GM21526 (cell line): ENCODE measurements at regions not wholly inside any gene's neighbourhood (a gene's known extent, or its start where the extent isn't known, plus 50 kb on each side); places are given as distances from the start of the nearest gene placed in this dataset.

Experiments
- ATAC-seq: cut with Tn5 transposase; IDR thresholded peaks from one replicate; pipeline ENCODE4 v1.9.1; 2021; ENCODE audit warnings: moderate library complexity; ENCODE audit not compliant: unreplicated experiment, low FRiP score

DNA sequence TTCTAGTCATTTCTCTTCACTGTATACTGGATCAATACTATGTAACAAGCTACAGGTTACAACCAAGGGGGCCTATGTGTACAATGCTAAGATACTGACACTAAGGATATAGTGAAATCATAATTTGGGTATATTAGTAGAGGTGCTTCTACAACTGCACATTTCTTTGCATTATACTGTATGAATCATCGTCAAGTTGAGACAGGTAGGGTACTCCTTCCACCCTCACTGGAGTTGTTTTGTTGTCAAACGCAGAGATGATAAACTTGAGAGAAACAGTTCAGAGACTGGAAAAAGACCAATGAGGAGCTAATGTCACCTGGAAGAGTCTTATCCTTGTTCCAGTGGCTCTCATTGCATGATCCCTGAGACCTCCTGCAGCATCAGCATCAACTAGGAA is 208.2 kb upstream of the PRPS1L1 start:
- no peak for ATAC-seq

DNA sequence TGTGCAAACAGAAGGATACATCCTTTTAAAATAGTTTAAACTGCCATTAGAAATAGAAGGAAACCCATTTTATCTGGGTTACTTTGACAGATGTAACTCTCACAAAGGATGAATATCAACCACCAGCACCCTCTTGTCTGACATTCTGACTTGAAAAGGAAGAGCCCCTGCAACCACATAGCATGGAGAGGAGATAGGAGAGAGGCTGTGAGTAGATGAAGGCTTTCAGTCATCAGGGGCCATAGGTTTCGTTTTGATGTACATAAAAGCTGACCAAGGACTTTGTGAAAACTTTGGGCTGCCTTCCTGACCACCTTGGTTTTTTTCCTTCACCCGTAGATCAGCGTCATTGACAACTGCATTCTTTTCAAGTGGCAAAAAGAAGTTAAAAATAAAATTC is 211.6 kb upstream of the PRPS1L1 start:
- ATAC-seq: no peak

DNA sequence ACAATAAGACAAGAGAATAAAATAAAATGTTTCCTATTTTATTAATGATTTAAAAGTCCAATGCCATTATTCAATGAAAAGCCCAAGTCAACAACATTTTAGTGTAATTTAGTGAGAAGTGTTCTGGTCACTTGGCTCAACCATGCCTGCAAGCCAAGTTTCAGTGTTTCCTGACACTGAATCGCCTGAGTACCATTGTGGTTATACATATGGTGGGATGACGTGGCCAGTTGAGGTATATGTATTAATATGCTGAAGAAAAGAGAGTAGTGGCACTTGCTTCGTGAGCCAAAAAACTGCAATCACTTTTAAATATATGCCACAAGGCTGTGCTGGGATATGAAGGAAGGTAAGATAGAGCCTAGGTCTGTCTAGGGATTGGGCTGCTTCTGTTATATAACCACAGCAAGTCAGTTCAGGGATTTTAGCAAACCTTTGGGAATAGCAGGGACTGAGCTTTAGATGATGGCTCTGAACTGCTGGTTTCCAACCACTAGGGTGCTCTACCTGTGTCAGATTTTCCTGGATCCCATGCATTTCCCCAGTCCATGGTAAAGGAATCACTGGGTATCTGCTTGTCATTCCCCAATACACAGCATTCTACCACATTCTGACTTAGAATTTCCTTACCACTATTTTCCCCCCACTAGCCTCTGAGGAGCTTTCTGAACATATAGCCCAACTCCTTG is 214.0 kb upstream of the PRPS1L1 start:
- no peak for ATAC-seq

DNA sequence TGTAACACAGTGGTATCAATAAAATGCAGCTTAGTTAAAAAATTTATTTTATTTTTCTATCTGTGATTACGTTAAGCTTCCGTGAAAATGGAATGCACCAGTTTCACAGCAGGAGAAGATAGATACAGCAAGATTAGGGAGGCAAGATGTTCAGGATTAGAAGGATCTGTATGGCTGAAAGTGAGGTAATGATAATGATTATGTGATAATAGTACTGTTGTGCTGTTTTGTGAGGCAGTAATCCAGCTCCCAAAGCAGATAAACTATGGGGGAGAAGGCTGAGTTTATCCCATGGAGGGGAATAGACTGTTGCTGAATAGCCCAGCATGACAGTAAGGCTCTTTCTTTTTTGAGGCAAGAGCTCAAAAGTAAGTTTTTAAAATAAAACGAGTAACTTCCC is 216.1 kb upstream of the PRPS1L1 start:
- no peak for ATAC-seq

DNA sequence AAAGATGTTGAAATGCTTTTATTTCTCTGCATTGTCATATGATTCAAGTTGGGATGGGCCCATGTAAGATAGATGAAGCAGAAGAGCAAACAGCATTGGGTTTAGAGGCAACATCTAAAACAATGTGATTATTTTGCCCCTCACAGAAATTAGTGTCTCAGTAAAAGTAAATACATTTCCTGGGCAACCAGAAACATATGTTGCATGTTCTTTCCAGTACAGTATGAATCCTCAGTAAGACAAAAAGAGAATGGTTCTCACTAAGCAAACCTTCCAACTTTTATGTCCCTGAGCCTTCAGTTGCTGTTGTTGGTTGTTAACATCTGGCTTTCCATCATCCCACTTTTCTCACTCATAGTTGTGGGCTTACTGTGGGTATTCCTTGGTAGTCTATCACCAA is 222.5 kb upstream of the PRPS1L1 start:
- ATAC-seq: no peak

DNA sequence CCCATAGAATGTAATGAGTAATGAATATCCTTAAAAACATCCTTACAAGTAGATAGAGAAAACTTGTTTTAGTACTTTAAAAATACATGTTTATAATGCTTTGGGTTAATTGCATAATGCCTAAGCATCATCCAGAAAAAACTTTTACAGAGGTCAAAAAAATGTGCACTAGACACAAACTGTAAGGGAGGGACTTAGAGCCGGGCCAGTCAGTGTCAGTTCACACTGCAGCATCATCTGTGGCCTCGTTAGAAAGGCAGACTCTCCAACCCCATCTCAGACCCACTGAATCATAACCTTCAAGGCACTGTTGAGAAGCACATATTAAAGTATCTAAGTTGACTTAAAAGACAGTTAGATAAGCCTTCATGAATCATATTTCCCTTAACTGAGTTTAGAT is 230.1 kb upstream of the PRPS1L1 start:
- ATAC-seq: no peak

DNA sequence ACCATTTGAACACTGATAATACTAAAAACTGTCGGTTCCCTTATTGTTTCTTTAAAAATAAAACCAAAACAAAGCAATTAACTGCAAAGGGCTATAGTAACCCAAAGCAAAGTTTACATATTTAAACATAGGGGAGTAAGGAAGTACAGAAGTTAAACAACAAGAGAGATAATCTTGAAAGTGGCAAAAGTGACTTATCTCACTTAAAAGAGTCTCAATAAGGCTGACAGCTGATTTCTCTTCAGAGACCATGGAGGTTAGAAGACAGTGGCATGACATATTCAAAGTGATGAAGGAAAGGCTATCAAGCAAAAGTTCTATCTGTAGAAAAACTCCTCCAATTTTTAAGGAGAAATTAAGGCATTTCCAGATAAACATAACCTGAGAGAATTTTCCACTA is 233.5 kb upstream of the HDAC9 start:
- ATAC-seq: no peak

DNA sequence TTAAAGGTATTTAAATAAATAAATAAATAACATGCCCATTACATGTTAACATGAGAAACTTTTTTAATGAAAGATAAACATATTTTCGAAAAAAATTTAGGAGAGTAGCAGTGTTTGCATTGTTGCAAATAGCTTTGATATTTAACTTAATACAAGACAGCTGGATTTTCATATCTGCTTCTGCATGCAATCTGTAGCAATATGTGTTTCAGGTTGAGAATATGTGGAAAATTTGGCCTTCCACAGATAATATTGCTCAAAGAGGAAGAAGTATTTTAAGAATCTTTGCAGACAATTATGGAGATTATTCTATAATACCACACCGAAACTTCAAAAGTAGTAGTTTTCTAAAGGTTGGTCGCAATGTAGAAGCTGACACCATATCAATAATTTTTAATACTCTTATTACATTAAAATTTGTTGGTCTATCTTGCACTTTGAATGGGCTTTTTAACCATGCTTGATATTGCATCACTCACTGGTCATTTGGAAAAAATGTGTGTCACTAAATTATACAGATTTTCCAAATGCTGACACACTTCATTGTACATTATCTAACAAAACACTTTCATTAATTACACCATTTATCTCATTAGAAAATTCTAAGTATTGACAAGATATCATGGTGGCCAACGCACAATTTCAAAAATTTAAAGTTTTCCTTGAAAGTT is 229.8 kb upstream of the HDAC9 start:
- no peak for ATAC-seq

DNA sequence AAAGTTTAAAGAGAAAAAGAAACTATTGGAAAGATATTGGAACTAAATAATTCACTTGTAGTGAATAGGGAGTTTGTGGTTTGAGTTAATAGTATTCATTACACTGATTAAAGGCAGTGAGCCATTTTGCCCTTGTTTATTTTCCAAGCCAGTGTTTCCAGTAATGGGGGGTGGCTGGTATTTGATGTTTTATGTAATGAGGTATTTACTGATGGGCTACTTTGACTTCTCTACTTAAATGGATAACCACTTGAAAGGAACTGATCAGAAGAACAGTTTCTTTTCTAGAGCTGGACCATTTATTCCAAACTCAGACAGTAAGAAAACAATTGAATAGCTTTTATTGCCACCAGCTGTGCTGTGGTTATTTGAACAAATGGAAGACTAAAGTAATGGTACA is 227.0 kb upstream of the HDAC9 start:
- no peak for ATAC-seq

DNA sequence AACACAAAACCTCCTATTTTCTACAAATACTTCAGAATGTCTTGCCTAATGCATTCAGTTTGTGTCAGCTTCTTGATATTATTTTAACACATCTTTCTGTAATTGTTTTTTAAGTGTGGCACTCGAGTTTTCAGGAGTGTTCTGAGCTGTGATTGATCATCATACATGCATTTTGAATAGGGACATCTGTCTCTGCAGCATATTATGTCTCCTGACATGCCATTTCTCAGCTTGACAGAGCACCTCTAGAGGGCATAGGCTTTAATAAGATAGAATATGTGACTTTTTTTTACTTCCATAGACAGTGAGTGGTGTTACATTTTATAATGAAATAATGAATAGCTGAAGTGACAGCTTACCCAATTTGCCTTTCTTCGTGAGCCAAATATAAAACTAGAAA is 219.2 kb upstream of the HDAC9 start:
- ATAC-seq: no peak

DNA sequence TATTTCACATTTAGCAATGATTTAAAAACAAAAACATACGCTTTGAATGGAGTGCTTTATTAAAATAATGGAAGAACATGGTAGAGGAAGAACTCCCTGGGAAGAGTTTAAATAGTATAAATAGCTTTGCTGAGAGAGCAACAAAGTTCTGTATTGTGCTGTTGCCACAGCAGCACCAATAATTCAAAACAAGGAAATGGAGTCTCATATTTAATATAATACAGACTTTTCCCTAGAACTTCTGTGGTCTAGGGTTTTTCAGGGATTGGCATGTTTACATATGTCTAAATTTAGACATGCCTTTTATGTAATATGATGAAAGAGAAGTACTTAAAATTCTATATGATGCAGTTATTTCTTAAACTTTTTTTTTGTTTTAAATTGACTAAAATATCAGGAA is 217.2 kb upstream of the HDAC9 start:
- no peak for ATAC-seq

DNA sequence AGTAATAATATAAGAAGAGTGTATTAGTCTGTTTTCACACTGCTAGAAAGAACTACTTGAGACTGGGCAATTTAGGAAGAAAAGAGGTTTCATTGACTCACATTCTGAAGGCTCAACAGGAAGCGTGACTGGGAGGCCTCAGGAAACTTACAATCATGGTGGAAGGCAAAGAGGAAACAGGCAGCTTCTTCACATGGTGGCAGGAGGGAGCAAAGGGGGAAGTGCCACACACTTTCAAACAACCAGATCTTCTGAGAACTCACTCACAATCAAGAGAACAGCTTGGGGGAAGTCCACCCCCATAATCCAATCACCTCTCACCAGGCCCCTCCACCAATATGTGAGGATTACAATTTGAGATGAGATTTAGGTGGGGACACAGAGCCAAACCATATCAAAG is 212.5 kb upstream of the HDAC9 start:
- no peak for ATAC-seq

DNA sequence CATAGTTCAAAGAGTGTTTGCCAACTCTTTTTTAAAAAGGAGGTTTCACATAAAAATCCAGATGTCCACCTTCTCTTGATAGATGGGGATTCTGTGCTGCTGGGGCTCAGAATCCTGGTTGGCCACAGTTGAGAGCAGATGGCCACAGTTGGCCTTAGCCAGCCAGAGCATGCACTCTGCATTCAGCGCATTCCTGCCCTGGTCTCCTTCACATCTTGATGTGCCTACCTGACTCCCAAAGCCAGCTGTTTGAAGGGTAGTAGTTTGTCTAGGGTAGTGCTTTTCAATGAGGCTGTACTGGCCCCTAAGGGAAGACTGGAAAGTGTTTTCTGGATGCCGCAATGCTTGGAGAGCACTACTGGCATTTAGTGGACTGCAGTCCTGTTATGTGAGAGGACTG is 208.1 kb upstream of the HDAC9 start:
- no peak for ATAC-seq

DNA sequence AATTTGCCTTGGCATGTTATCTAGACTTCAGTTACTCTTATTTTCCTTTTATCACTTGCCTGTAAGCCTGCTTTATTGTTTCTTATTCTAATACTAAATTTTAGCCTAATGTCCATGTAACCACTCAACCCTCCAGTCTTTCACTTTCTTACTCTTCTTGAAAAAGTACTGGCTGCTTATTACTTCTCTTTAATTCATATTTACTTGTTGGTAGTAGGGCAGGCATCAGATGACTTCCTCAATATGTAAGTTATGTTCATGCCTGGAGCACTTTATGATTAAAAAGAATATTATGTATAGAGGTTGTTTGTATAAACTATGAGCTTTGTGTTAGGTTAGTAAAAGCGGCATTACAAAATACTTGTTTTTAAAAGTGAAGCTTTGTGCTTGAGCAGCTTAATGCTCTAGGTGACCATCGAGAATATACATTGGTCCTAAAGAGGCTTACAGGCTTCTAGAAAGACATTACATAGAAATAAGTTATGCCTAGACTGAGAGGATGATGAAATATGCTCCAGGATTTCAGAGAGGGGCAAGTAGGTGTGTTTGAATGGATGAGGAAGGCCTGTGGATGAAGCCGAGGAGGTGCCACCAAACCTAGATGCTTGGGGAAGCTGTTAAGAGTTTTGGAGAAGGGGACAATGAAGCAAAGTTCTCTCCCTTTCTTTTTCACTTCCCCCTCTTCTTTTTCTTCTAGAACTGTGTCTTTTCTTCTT is 207.1 kb upstream of the HDAC9 start:
- ATAC-seq: no peak

DNA sequence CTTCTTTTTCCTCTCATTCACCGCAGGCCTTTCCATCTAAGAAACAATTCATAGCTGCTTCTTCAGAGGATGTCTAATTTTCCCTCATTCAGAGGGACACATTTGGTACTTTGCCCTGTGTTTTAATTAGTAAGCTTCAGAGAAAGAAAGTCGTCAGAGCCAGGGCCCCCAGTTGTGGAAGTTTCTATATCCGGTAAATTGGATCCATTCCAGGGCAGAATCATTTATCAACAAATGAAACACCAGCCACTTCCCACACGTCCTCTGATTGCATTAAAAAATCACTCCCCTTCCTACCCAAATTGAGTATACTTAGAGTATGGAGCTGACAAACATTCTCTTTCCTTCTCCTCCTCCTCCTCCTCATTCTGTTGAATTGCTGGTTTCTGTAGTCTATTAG is 205.8 kb upstream of the HDAC9 start:
- no peak for ATAC-seq

DNA sequence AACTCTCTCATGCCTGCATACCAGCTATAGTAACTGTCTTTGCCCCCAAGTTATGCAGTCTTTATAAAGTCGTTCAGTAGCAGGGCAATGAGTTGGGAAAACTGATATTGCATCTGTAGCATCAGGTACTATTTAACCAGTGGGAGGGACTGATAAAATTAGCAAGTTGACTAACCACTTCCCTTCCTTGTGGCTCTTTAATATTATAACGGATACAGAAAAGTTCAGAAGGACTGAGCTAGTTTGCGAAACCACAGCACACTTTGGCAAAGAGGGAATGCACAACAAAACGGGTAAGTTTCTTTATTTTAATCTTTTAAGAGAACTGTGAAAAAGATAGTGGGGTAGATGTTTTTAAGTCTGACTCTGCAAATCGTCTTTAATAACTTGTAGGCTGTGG is 205.3 kb upstream of the HDAC9 start:
- ATAC-seq: no peak

DNA sequence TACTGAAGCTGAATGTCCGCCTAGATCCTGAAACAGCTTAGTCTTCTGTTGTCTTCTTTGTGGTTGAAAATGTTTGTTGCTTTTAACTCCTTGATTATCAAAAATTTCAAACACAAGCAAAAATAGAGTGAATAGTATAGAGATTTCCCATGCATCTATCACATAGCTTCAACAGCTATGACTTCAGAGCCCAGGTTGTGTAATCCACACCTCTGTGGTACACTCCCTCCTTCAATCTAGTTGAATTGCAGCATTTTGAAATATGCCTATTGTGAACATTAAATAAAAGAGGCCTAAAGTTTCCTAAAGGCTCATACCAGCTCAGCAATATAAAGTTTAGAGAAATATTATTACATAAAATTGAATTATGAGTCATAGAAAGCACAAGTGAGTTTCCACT is 204.7 kb upstream of the HDAC9 start:
- no peak for ATAC-seq

DNA sequence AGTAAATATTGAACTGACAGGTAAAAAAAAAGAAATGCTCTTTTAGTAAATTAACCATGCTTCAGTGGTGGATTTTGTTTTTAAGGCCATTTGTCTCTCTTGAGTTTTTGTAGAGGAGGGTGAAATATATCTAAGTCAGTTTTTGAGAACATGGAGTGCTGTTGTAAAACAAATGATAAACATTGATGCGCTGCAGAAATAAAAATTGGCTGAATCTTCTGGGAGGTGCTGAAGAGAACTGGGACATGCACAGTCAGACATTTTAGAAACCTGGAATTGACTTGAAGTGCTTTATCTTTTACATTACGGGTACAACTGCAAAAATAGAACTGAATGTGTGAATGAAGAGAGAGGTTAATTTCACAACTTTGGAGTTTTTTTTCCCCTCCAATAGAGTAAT is 203.0 kb upstream of the HDAC9 start:
- ATAC-seq: no peak

DNA sequence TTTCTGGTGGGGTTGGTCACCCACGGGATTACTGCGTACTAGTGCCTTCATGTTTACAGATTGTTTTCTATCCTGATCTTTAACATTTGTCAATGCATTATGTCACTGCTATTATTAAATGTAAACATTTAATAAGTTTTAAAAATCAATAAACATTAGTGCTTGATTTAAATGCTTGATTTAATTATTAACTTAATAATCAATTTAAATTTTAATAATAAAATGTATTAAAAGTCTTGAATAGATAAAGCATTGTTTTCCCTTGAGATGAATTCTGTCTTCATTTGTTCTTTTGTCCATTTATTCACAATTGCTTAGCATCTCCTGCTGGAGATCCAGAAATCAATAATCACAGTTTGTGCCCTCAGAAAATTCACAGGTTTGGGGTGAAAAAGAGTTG is 201.8 kb upstream of the HDAC9 start:
- ATAC-seq: no peak

DNA sequence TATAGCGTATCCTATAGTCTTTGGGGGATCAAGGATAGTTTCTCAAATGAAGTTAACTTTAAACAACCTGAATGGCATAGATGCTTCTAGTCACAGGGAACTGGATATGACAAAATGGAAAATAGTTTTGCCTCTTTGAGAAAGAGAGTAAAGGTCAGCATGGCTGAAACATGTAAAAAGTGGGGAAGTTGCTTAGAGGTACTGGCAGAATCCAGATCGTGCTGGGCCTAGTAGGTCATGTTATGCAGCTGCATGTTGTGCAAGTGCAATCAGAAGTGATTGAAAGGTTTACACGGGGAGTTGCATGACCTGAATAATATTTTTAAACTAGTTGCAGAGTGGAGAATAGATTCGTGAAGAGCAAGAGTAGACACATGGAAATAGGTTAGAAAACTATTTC is 201.1 kb upstream of the HDAC9 start:
- no peak for ATAC-seq

DNA sequence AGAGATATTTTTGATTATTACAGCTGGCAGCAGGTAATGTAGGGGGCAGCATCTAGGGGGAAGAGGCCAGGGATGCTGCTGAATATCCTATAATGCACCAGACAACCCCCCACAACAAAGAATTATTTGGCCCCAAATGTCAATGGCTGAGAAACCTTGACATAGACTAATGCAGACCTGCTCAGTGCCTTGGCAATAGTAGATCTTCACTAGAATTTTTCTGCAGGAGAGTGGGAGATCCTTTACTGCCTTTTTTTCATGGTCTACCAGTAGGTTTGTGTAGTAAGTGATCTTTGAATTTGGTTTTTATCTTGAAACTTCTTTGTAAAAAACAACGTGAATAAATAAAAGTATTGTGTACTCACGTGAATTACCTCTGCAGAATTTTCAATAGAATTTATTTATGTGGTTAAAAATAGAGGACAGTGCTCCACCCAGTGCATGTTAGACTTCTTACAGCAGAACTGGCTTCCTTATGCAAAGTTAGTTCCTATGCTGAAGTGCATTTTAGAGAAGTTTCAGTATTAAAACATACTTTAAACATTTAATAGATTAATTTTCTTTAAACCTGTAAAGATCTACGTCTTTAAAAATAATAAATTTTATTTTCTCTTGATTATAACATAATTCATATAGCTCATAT is 199.6 kb upstream of the HDAC9 start:
- ATAC-seq: no peak

DNA sequence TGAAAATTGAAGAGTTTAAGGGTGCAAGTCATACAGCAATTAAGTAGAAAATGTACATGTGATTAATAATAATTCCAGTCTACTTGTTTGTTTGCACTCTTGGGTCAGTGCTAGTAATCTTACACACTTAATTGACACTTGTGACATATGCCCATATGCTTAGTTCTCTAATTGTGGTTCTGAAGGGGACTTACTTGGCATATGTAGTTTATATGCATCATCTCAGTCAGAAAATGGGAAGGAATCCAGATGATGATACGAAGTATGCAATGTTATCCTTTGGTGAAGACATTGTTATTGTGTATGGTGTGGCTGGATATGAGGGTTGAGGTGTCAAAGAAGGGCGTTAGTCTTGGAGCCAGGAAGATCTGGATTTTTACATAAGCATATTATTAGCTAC is 193.5 kb upstream of the HDAC9 start:
- no peak for ATAC-seq
